Esophagus muscularis mucosa (tissue), 4 donors: ENCODE measurements at regions not wholly inside any gene's neighbourhood (a gene's known extent, or its start where the extent isn't known, plus 50 kb on each side); places are given as distances from the start of the nearest gene placed in this dataset.

Experiments
- CTCF ChIP-seq, 3 experiments: fragments of 200-600 bp in 2 of 3; fragments of 450-650 bp in 1 of 3; sonication (generic) in 2 of 3; IDR thresholded peaks; one replicate each; pipeline ENCODE4 v1.5.1; 2017 to 2019; ENCODE audit warnings: antibody characterized with exemption in 3 of 3, mild to moderate bottlenecking in 2 of 3, moderate library complexity in 1 of 3
- EP300 ChIP-seq: sonication (generic); formaldehyde crosslinking; IDR thresholded peaks from one replicate; pipeline ENCODE4 v1.6.1; 2017; ENCODE audit warnings: antibody characterized with exemption
- POLR2A ChIP-seq: fragments of 450-650 bp; IDR thresholded peaks from one replicate; pipeline ENCODE4 v1.6.1; 2017; ENCODE audit warnings: antibody characterized with exemption, moderate library complexity, mild to moderate bottlenecking, low read depth
- POLR2AphosphoS5 ChIP-seq, 2 donors: sonication (generic); formaldehyde crosslinking; IDR thresholded peaks; one replicate each; pipeline ENCODE4 v1.6.1; 2017; ENCODE audit warnings: antibody characterized with exemption in 2 of 2

GRCh38 chr6:74334722-74335121 lies 638.7 kb downstream of the CD109 start:
- TF ChIP-seq CTCF (IDR thresholded peaks at IDR 0.05), result no peak
- TF ChIP-seq POLR2AphosphoS5 (IDR thresholded peaks at IDR 0.05), result no peak
- TF ChIP-seq EP300, result no peak
- TF ChIP-seq POLR2A, result no peak
